ENCODE measurements at regions not wholly inside any gene's neighbourhood (a gene's known extent, or its start where the extent isn't known, plus 50 kb on each side); places are given as distances from the start of the nearest gene placed in this dataset.

DNA sequence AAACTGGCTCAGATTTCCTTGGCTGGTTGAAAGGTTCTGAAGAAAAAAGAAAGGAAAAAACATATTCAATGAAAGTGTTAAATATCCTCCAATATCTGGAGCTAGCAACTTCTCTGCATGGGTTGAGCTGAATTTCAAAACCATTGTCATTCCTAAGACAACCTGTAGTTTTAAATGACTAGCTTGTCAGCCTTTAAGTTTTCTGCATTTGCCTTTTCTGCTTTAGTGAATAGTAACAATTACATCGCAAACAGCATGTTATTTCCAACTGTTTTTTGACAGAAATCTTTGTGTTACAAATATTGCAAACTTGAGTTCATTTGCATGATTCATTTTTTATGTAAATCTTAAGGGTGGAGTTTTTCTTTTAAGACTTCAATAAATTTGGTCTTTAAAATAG lies 852.3 kb upstream of the CELF2 start:
- TF ChIP-seq, protein P1, sequence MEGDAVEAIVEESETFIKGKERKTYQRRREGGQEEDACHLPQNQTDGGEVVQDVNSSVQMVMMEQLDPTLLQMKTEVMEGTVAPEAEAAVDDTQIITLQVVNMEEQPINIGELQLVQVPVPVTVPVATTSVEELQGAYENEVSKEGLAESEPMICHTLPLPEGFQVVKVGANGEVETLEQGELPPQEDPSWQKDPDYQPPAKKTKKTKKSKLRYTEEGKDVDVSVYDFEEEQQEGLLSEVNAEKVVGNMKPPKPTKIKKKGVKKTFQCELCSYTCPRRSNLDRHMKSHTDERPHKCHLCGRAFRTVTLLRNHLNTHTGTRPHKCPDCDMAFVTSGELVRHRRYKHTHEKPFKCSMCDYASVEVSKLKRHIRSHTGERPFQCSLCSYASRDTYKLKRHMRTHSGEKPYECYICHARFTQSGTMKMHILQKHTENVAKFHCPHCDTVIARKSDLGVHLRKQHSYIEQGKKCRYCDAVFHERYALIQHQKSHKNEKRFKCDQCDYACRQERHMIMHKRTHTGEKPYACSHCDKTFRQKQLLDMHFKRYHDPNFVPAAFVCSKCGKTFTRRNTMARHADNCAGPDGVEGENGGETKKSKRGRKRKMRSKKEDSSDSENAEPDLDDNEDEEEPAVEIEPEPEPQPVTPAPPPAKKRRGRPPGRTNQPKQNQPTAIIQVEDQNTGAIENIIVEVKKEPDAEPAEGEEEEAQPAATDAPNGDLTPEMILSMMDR (conservative IDR thresholded peaks at IDR 0.05 in 1 of 2, IDR thresholded peaks at IDR 0.05 in 1 of 2; ENCODE audit: extremely low read depth in 1 of 2, insufficient read depth in 1 of 2, low read depth in 1 of 2, low read length in 2 of 2), result no peak
- no peak for TF ChIP-seq EZH2 (IDR thresholded peaks at IDR 0.05; ENCODE audit: borderline replicate concordance, low read length)

Measured in mammary epithelial cell (primary cell).